SJCRH30 (cell line): ENCODE measurements at regions not wholly inside any gene's neighbourhood (a gene's known extent, or its start where the extent isn't known, plus 50 kb on each side); places are given as distances from the start of the nearest gene placed in this dataset.

Source experiments
- DNase-seq, 2 experiments: peaks; one replicate each; pipeline ENCODE4 v3.0.0-alpha.2; 2015 to 2020
- H3K27ac ChIP-seq: fragments of 250-450 bp; sonication (Bioruptor Pico); 2 replicates; pipeline ENCODE4 v1.5.1; 2020; ENCODE audit warnings: mild to moderate bottlenecking, moderate library complexity
- H3K27me3 ChIP-seq: fragments of 250-450 bp; sonication (Bioruptor Pico); 2 replicates; pipeline ENCODE4 v1.5.1; 2020; ENCODE audit warnings: mild to moderate bottlenecking, moderate library complexity
- H3K36me3 ChIP-seq: fragments of 250-450 bp; sonication (Bioruptor Pico); 2 replicates; pipeline ENCODE4 v1.5.1; 2020; ENCODE audit warnings: mild to moderate bottlenecking, moderate library complexity
- H3K4me1 ChIP-seq: fragments of 250-450 bp; sonication (Bioruptor Pico); 2 replicates; pipeline ENCODE4 v1.5.1; 2020; ENCODE audit warnings: mild to moderate bottlenecking, moderate library complexity
- H3K4me3 ChIP-seq: fragments of 250-450 bp; sonication (Bioruptor Pico); 2 replicates; pipeline ENCODE4 v1.5.1; 2020; ENCODE audit warnings: mild to moderate bottlenecking, moderate library complexity
- H3K9me3 ChIP-seq: fragments of 250-450 bp; sonication (Bioruptor Pico); replicated peaks from 2 replicates; pipeline ENCODE4 v1.5.1; 2020; ENCODE audit warnings: mild to moderate bottlenecking, moderate library complexity

- Histone ChIP-seq H3K4me3 (no peak overlapping the region), H3K27ac (no peak overlapping the region), H3K9me3 (no peaks in the 10 kb centered on the region), H3K36me3 (no peaks in the 10 kb centered on the region), H3K27me3 (no peaks in the 10 kb centered on the region), H3K4me1 (0 out of 2 replicates have a peak, but pooled peaks cover 5% of the 10 kb centered on the region)
- DNase-seq: no peak
Observed at GRCh38 chr12:90899456-90900182, 55.4 kb downstream of the CCER1 start.

- Histone ChIP-seq H3K27ac (no peak overlapping the region), H3K4me3 (no peak overlapping the region), H3K27me3 (no peaks in the 10 kb centered on the region), H3K9me3 (no peaks in the 10 kb centered on the region), H3K4me1 (0 out of 2 replicates have a peak, but pooled peaks cover 5% of the 10 kb centered on the region), H3K36me3 (no peaks in the 10 kb centered on the region)
- DNase-seq: no peak
Observed at GRCh38 chr12:90897986-90898385, 57.0 kb downstream of the CCER1 start.

- Histone ChIP-seq H3K36me3 (no peaks in the 10 kb centered on the region), H3K9me3 (no peaks in the 10 kb centered on the region), H3K4me1 (0 out of 2 replicates have a peak, but pooled peaks cover 5% of the 10 kb centered on the region), H3K27ac (no peak overlapping the region), H3K27me3 (no peaks in the 10 kb centered on the region), H3K4me3 (no peak overlapping the region)
- DNase-seq: no peak
Observed at GRCh38 chr12:90897316-90897715, 57.7 kb downstream of the CCER1 start.

GRCh38 chr12:90896821-90897220, 58.2 kb downstream of the CCER1 start:
- Histone ChIP-seq H3K36me3 (no peaks in the 10 kb centered on the region), H3K4me1 (0 out of 2 replicates have a peak, but pooled peaks cover 5% of the 10 kb centered on the region), H3K27me3 (no peaks in the 10 kb centered on the region), H3K9me3 (no peaks in the 10 kb centered on the region), H3K27ac (no peak overlapping the region), H3K4me3 (no peak overlapping the region)
- no peak for DNase-seq

GRCh38 chr12:90896164-90896563, 58.8 kb downstream of the CCER1 start:
- Histone ChIP-seq H3K4me3 (no peak overlapping the region), H3K27me3 (no peaks in the 10 kb centered on the region), H3K27ac (no peak overlapping the region), H3K9me3 (no peaks in the 10 kb centered on the region), H3K36me3 (no peaks in the 10 kb centered on the region), H3K4me1 (0 out of 2 replicates have a peak, but pooled peaks cover 5% of the 10 kb centered on the region)
- DNase-seq: no peak

GRCh38 chr12:90888316-90888715, 66.7 kb downstream of the CCER1 start:
- DNase-seq: no peak
- H3K27me3 ChIP-seq: no peaks in the 10 kb centered on the region
- H3K36me3 ChIP-seq: no peaks in the 10 kb centered on the region
- no peak overlapping the region for H3K4me3 ChIP-seq
- H3K27ac ChIP-seq: no peak overlapping the region
- H3K4me1 ChIP-seq: 0 out of 2 replicates have a peak, but pooled peaks cover 2% of the 10 kb centered on the region
- no peaks in the 10 kb centered on the region for H3K9me3 ChIP-seq

- no peaks in the 10 kb centered on the region for H3K36me3 ChIP-seq
- DNase-seq: no peak
Observed at GRCh38 chr12:90883456-90883855, 71.5 kb downstream of the CCER1 start.

GRCh38 chr12:90871726-90872096, 83.3 kb downstream of the CCER1 start:
- H3K27ac ChIP-seq: no peak overlapping the region

More at GRCh38 chr12:90883456-90883855, 71.5 kb downstream of the CCER1 start:
- H3K9me3 ChIP-seq: no peaks in the 10 kb centered on the region
- 0 out of 2 replicates have a peak, but pooled peaks cover under 1% of the 10 kb centered on the region for H3K4me1 ChIP-seq
- H3K27ac ChIP-seq: no peak overlapping the region
- H3K4me3 ChIP-seq: no peak overlapping the region
- H3K27me3 ChIP-seq: no peaks in the 10 kb centered on the region

GRCh38 chr12:90870971-90871725, 83.8 kb downstream of the CCER1 start:
- no peaks in the 10 kb centered on the region for H3K27me3 ChIP-seq
- H3K4me3 ChIP-seq: no peak overlapping the region
- H3K4me1 ChIP-seq: no peaks in the 10 kb centered on the region
- no peaks in the 10 kb centered on the region for H3K36me3 ChIP-seq
- no peak overlapping the region for H3K27ac ChIP-seq
- no peaks in the 10 kb centered on the region for H3K9me3 ChIP-seq
- DNase-seq: no peak

More at GRCh38 chr12:90871726-90872096, 83.3 kb downstream of the CCER1 start:
- H3K4me3 ChIP-seq: no peak overlapping the region
- no peaks in the 10 kb centered on the region for H3K9me3 ChIP-seq
- no peaks in the 10 kb centered on the region for H3K27me3 ChIP-seq
- no peaks in the 10 kb centered on the region for H3K36me3 ChIP-seq
- DNase-seq: no peak
- H3K4me1 ChIP-seq: no peaks in the 10 kb centered on the region

GRCh38 chr12:90868626-90869025, 86.3 kb downstream of the CCER1 start:
- no peak for DNase-seq
- Histone ChIP-seq H3K9me3 (no peaks in the 10 kb centered on the region), H3K27me3 (no peaks in the 10 kb centered on the region), H3K27ac (no peak overlapping the region), H3K4me3 (no peak overlapping the region), H3K36me3 (no peaks in the 10 kb centered on the region; the same call in 1 of the 2 replicates), H3K4me1 (no peaks in the 10 kb centered on the region)

GRCh38 chr12:90859591-90859990, 95.4 kb downstream of the CCER1 start:
- no peaks in the 10 kb centered on the region for H3K36me3 ChIP-seq
- no peak for DNase-seq
- no peak overlapping the region for H3K4me3 ChIP-seq
- peaks cover 2% of the 10 kb centered on the region; the same call in 1 of the 2 replicates for H3K9me3 ChIP-seq
- H3K27ac ChIP-seq: no peak overlapping the region
- H3K4me1 ChIP-seq: peaks cover 9% of the 10 kb centered on the region
- H3K27me3 ChIP-seq: no peaks in the 10 kb centered on the region

GRCh38 chr12:90858252-90858651, 96.7 kb downstream of the CCER1 start:
- Histone ChIP-seq H3K4me3 (no peak overlapping the region), H3K27me3 (no peaks in the 10 kb centered on the region), H3K4me1 (peaks cover 12% of the 10 kb centered on the region), H3K9me3 (peaks cover 2% of the 10 kb centered on the region; the same call in 1 of the 2 replicates), H3K27ac (no peak overlapping the region), H3K36me3 (no peaks in the 10 kb centered on the region)
- DNase-seq: peak; percentile 79 to 94

GRCh38 chr12:90855534-90855933, 99.4 kb downstream of the CCER1 start:
- Histone ChIP-seq H3K36me3 (no peaks in the 10 kb centered on the region), H3K27ac (no peak overlapping the region), H3K9me3 (no peaks in the 10 kb centered on the region), H3K4me1 (peaks cover 12% of the 10 kb centered on the region), H3K27me3 (no peaks in the 10 kb centered on the region), H3K4me3 (no peak overlapping the region)
- no peak for DNase-seq

GRCh38 chr12:90854136-90854689, 100.8 kb downstream of the CCER1 start:
- Histone ChIP-seq H3K27ac (no peak overlapping the region), H3K27me3 (no peaks in the 10 kb centered on the region), H3K36me3 (no peaks in the 10 kb centered on the region), H3K9me3 (no peaks in the 10 kb centered on the region), H3K4me1 (peaks cover 12% of the 10 kb centered on the region), H3K4me3 (no peak overlapping the region)
- peak; percentile 32 to 68 for DNase-seq
